Body of pancreas (tissue), 4 donors: ENCODE measurements at regions not wholly inside any gene's neighbourhood (a gene's known extent, or its start where the extent isn't known, plus 50 kb on each side); places are given as distances from the start of the nearest gene placed in this dataset.

Source experiments
- ATAC-seq: fragments of 150-250 bp; one replicate; pipeline ENCODE4 v1.9.1; 2016
- DNase-seq, 4 donors: peaks; one replicate each; pipeline ENCODE4 v3.0.0-alpha.2; 2019
- H3K27ac ChIP-seq, 4 donors: fragments of 200-600 bp; sonication (generic); 1 replicate in 3 of 4; 2 replicates in 1 of 4; pipeline versions ENCODE4 v1.5.1 to v1.6.1; 2016 to 2019; ENCODE audit warnings: mild to moderate bottlenecking in 1 of 4, mixed read lengths in 1 of 4, moderate library complexity in 1 of 4
- H3K27me3 ChIP-seq, 2 donors: fragments of 200-600 bp; sonication (generic); one replicate each; pipeline ENCODE4 v1.6.0; 2016; ENCODE audit warnings: mild to moderate bottlenecking in 1 of 2
- H3K36me3 ChIP-seq, 2 donors: fragments of 200-600 bp; sonication (generic); replicated peaks in 1 of 2; 2 replicates each; pipeline ENCODE4 v1.5.1; 2016; ENCODE audit warnings: low read depth in 2 of 2; ENCODE audit not compliant: insufficient read depth in 1 of 2
- H3K4me1 ChIP-seq: fragments of 200-600 bp; sonication (generic); one replicate; pipeline ENCODE4 v1.6.0; 2016
- H3K4me3 ChIP-seq, 2 donors: fragments of 200-600 bp; sonication (generic); 1 replicate in 1 of 2; 2 replicates in 1 of 2; pipeline ENCODE4 v1.5.1; 2016 to 2019
- H3K9me3 ChIP-seq, 3 donors: fragments of 200-600 bp; sonication (generic); 1 replicate in 2 of 3; 2 replicates in 1 of 3; pipeline ENCODE4 v1.5.1; 2016
- CTCF ChIP-seq, 7 experiments: fragments of 450-650 bp in 4 of 7; fragments of 200-600 bp in 3 of 7; sonication (generic) in 3 of 7; IDR thresholded peaks; one replicate each; pipeline ENCODE4 v1.5.1; 2016 to 2019; ENCODE audit warnings: antibody characterized with exemption in 7 of 7
- POLR2A ChIP-seq, 3 donors: fragments of 450-650 bp; IDR thresholded peaks; one replicate each; pipeline ENCODE4 v1.6.1; 2016; ENCODE audit warnings: antibody characterized with exemption in 3 of 3, mild to moderate bottlenecking in 2 of 3
- WGBS, 2 donors: methylation state at CpG; one replicate each; pipeline ENCODE4 v1.1.5; 2017; 5-methylcytosine and 5-hydroxymethylcytosine counted together
- intact Hi-C: fragments of 100-400 bp; cut with DNase I; formaldehyde crosslinking; loops from one replicate; pipeline ENCODE4 v1.15.1; 2023

GRCh38 chr9:84615544-84615943 lies 54.0 kb upstream of the NTRK2 start:
- H3K27ac ChIP-seq = no peak overlapping the region
- H3K27me3 ChIP-seq = no peaks in the 10 kb centered on the region
- H3K4me1 ChIP-seq = no peaks in the 10 kb centered on the region
- no peak for TF ChIP-seq POLR2A (IDR thresholded peaks at IDR 0.05)
- no peak for TF ChIP-seq CTCF (IDR thresholded peaks at IDR 0.05)
- no peaks in the 10 kb centered on the region for H3K36me3 ChIP-seq
- no peak overlapping the region for H3K4me3 ChIP-seq
- no peak for DNase-seq
- 71 to 76% methylated on average over 3 of the region's 3 CpGs for whole genome bisulfite sequencing, 2 donors
- no peak for ATAC-seq
- H3K9me3 ChIP-seq = no peaks in the 10 kb centered on the region
- intact Hi-C loops = no loop called here

- H3K27me3 ChIP-seq = no peaks in the 10 kb centered on the region
- DNase-seq (no peak), ATAC-seq (no peak)
- TF ChIP-seq POLR2A (IDR thresholded peaks at IDR 0.05) (no peak), CTCF (IDR thresholded peaks at IDR 0.05) (no peak)
- H3K36me3 ChIP-seq = no peaks in the 10 kb centered on the region
- H3K4me3 ChIP-seq = no peak overlapping the region
- no peaks in the 10 kb centered on the region for H3K9me3 ChIP-seq
- 41 to 49% methylated on average over 4 of the region's 4 CpGs for WGBS, 2 donors
- intact Hi-C loops = no loop called here
- no peak overlapping the region for H3K27ac ChIP-seq
- no peaks in the 10 kb centered on the region for H3K4me1 ChIP-seq
These were observed 52.0 kb upstream of the NTRK2 start for GRCh38 chr9:84617411-84618029.
